ENCODE measurements at regions not wholly inside any gene's neighbourhood (a gene's known extent, or its start where the extent isn't known, plus 50 kb on each side); places are given as distances from the start of the nearest gene placed in this dataset.

DNA sequence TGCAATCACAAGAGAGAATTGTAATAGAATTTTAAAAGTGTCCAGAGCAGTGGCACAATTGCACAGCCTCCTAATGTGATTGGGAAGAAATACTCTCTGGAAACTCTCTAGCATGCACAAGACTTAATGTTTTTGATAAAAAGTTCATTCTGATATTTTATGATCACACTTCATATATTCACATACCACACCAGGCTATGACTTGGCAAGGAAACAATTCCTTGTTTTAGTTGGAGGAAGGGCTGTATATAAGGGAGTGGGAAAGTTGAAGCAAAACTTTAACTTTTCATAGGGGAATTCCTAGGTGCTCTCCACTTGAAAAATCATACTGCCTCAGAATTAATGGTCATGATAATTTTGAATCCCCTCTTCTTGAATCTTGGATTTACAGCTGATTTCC, 61.5 kb upstream of the ASB17 start (continued):
- TF ChIP-seq MXD4 (CRISPR knock-in tag; IDR thresholded peaks at IDR 0.05) (no peak), NFE2L2 (IDR thresholded peaks at IDR 0.05; ENCODE audit: low read length) (no peak), REPIN1 (CRISPR knock-in tag; IDR thresholded peaks at IDR 0.05; ENCODE audit: borderline replicate concordance, low read depth) (no peak)
- TF ChIP-seq, protein P1, sequence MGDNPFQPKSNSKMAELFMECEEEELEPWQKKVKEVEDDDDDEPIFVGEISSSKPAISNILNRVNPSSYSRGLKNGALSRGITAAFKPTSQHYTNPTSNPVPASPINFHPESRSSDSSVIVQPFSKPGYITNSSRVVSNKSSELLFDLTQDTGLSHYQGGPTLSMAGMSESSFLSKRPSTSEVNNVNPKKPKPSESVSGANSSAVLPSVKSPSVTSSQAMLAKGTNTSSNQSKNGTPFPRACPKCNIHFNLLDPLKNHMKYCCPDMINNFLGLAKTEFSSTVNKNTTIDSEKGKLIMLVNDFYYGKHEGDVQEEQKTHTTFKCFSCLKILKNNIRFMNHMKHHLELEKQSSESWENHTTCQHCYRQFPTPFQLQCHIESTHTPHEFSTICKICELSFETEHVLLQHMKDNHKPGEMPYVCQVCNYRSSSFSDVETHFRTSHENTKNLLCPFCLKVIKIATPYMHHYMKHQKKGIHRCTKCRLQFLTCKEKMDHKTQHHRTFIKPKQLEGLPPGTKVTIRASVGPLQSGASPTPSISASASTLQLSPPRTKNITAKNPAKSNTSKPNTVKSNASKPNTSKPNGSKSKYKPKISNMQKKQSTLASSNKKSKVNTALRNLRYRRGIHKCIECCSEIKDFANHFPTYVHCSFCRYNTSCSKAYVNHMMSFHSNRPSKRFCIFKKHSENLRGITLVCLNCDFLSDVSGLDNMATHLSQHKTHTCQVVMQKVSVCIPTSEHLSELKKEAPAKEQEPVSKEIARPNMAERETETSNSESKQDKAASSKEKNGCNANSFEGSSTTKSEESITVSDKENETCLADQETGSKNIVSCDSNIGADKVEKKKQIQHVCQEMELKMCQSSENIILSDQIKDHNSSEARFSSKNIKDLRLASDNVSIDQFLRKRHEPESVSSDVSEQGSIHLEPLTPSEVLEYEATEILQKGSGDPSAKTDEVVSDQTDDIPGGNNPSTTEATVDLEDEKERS (CRISPR knock-in tag; IDR thresholded peaks at IDR 0.05), result no peak

GRCh38 chr1:75996196-75996595, 64.0 kb upstream of the ASB17 start:
- Histone ChIP-seq H3K9me3 (ENCODE audit: low read length) (no peaks in the 10 kb centered on the region), H3K79me2 (ENCODE audit: insufficient read depth, low read length) (no peaks in the 10 kb centered on the region), H3K36me3 (replicated peaks in 1 of 2; ENCODE audit: control insufficient read depth in 1 of 2, insufficient read depth in 2 of 2, low read length in 2 of 2) (no peaks in the 10 kb centered on the region), H3K27ac (ENCODE audit: extremely low read length, insufficient read depth, low read length) (no peak overlapping the region), H3K27me3 (ENCODE audit: control insufficient read depth in 1 of 2, insufficient read depth in 2 of 2, low read length in 2 of 2) (no peaks in the 10 kb centered on the region), H3K4me3 (replicated peaks in 1 of 3; ENCODE audit: insufficient read depth in 1 of 3, low read depth in 2 of 3, low read length in 3 of 3) (no peak overlapping the region), H3K9ac (ENCODE audit: insufficient read depth, low read depth, low read length) (no peak overlapping the region), H3K4me1 (ENCODE audit: insufficient read depth, low read length) (no peaks in the 10 kb centered on the region), H2AFZ (ENCODE audit: low read length) (no peak overlapping the region), H3K4me2 (ENCODE audit: low read depth, low read length) (no peak overlapping the region), H4K20me1 (ENCODE audit: insufficient read depth, low read length) (no peaks in the 10 kb centered on the region)
- no TSS peak for BruUV-seq (replicated peaks)
- in situ Hi-C loops (cut with HindIII; ENCODE audit: extremely low pct_ligation_motif_present, low pct_unique_long_range_greater_than_20kb) (no loop called here), intact Hi-C loops (cut with micrococcal nuclease; ENCODE audit: unreplicated experiment) (no loop called here)
- ChIA-PET CTCF (ENCODE audit: low intra/inter-chr PET ratio, low total read pairs) (no interaction called here), POLR2A (no interaction called here)
- ATAC-seq (no peak), FAIRE-seq (no peak), DNase-seq (ENCODE audit: low spot score) (no peak)
- WGBS (ENCODE audit: low lambda C conversion rate), result 0% methylated on average over 1 of the region's 1 CpG
- TF ChIP-seq ZBTB42 (CRISPR knock-in tag; IDR thresholded peaks at IDR 0.05), result no peak
- no peak for TF ChIP-seq ESRRA (CRISPR knock-in tag; IDR thresholded peaks at IDR 0.05; ENCODE audit: low read depth)
- TF ChIP-seq RCOR2 (CRISPR knock-in tag; IDR thresholded peaks at IDR 0.05), result no peak
- no peak for TF ChIP-seq ZNF598 (CRISPR knock-in tag; IDR thresholded peaks at IDR 0.05; ENCODE audit: borderline replicate concordance)
- no peak for TF ChIP-seq ZFP62 (CRISPR knock-in tag; IDR thresholded peaks at IDR 0.05)
- no peak for TF ChIP-seq SMYD3 (CRISPR knock-in tag; IDR thresholded peaks at IDR 0.05)
- no peak for TF ChIP-seq ZNF567 (CRISPR knock-in tag; IDR thresholded peaks at IDR 0.05; ENCODE audit: borderline replicate concordance)
- no peak for TF ChIP-seq ZNF644 (CRISPR knock-in tag; IDR thresholded peaks at IDR 0.05; ENCODE audit: low read depth)
- no peak for TF ChIP-seq ZNF770 (CRISPR knock-in tag; IDR thresholded peaks at IDR 0.05)
- TF ChIP-seq ZNF230 (CRISPR knock-in tag; IDR thresholded peaks at IDR 0.05), result no peak
- no peak for TF ChIP-seq ZNF496 (CRISPR knock-in tag; IDR thresholded peaks at IDR 0.05; ENCODE audit: insufficient replicate concordance)
- TF ChIP-seq TBX2 (CRISPR knock-in tag; IDR thresholded peaks at IDR 0.05; ENCODE audit: borderline replicate concordance), result no peak
- TF ChIP-seq PCBP2 (optimal IDR thresholded peaks at IDR 0.05; ENCODE audit: low read depth, low read length, poor library complexity, severe bottlenecking), result no peak
- TF ChIP-seq, protein P2, sequence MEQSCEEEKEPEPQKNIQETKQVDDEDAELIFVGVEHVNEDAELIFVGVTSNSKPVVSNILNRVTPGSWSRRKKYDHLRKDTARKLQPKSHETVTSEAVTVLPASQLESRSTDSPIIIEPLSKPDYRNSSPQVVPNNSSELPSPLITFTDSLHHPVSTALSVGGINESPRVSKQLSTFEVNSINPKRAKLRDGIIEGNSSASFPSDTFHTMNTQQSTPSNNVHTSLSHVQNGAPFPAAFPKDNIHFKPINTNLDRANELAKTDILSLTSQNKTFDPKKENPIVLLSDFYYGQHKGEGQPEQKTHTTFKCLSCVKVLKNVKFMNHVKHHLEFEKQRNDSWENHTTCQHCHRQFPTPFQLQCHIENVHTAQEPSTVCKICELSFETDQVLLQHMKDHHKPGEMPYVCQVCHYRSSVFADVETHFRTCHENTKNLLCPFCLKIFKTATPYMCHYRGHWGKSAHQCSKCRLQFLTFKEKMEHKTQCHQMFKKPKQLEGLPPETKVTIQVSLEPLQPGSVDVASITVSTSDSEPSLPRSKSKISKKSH (CRISPR knock-in tag; IDR thresholded peaks at IDR 0.05; ENCODE audit: borderline replicate concordance), result no peak
- no peak for TF ChIP-seq NCOA5 (CRISPR knock-in tag; IDR thresholded peaks at IDR 0.05)

Measured in HepG2 (cell line).